ENCODE measurements at regions not wholly inside any gene's neighbourhood (a gene's known extent, or its start where the extent isn't known, plus 50 kb on each side); places are given as distances from the start of the nearest gene placed in this dataset.

- H3K36me3 ChIP-seq: no peaks in the 10 kb centered on the region
- 72 to 73% methylated on average over 5 of the region's 5 CpGs for WGBS, 2 donors
- H3K4me3 ChIP-seq: no peak overlapping the region
- no peaks in the 10 kb centered on the region for H3K27me3 ChIP-seq
- H3K27ac ChIP-seq: no peak overlapping the region
- no peak for TF ChIP-seq POLR2AphosphoS5 (IDR thresholded peaks at IDR 0.05)
- no peak for TF ChIP-seq CTCF (IDR thresholded peaks at IDR 0.05)
- TF ChIP-seq EP300 (IDR thresholded peaks at IDR 0.05): no peak
- no peak for TF ChIP-seq POLR2A (IDR thresholded peaks at IDR 0.05)
- ATAC-seq (ENCODE audit: low FRiP score in 2 of 2) (no peak), DNase-seq (no peak)
- peaks cover 0 to 2% (median under 1%) of the 10 kb centered on the region in 4 donors for H3K9me3 ChIP-seq
- H3K4me1 ChIP-seq: peaks cover 9 to 13% (median 12%) of the 10 kb centered on the region in 4 donors
Measured at GRCh38 chr3:59655418-59656015, 605.7 kb upstream of the CFAP20DC start.

GRCh38 chr3:59654480-59655417 is 604.9 kb upstream of the CFAP20DC start:
- Histone ChIP-seq H3K4me1 (peaks cover 4 to 13% (median 8%) of the 10 kb centered on the region in 4 donors), H3K4me3 (no peak overlapping the region), H3K36me3 (no peaks in the 10 kb centered on the region), H3K27me3 (no peaks in the 10 kb centered on the region), H3K9me3 (peaks cover 0 to 9% (median 5%) of the 10 kb centered on the region in 4 donors), H3K27ac (peak overlapping the region in 2 of 4 donors; percentile 64 to 67)
- no peak for DNase-seq
- TF ChIP-seq POLR2A (IDR thresholded peaks at IDR 0.05) (no peak), EP300 (IDR thresholded peaks at IDR 0.05) (no peak), CTCF (IDR thresholded peaks at IDR 0.05) (no peak), POLR2AphosphoS5 (IDR thresholded peaks at IDR 0.05) (no peak)
- peak in 1 of 2 donors; percentile 21 for ATAC-seq (ENCODE audit: low FRiP score in 2 of 2)
- 63 to 66% methylated on average over 11 to 12 of the region's 12 CpGs for WGBS, 2 donors

GRCh38 chr3:59654123-59654479 is 604.3 kb upstream of the CFAP20DC start:
- H3K27me3 ChIP-seq: no peaks in the 10 kb centered on the region
- H3K27ac ChIP-seq: peak overlapping the region; percentile 20 to 67 (median 44)
- no peak for TF ChIP-seq EP300 (IDR thresholded peaks at IDR 0.05)
- TF ChIP-seq CTCF (IDR thresholded peaks at IDR 0.05): no peak
- TF ChIP-seq POLR2A (IDR thresholded peaks at IDR 0.05): no peak
- TF ChIP-seq POLR2AphosphoS5 (IDR thresholded peaks at IDR 0.05): no peak
- ATAC-seq (ENCODE audit: low FRiP score in 2 of 2) (peak; percentile 83 to 89), DNase-seq (peak in 1 of 2 donors; percentile 67)
- no peak overlapping the region for H3K4me3 ChIP-seq
- 54 to 58% methylated on average over 9 of the region's 9 CpGs for WGBS, 2 donors
- peaks cover 0 to 14% (median 5%) of the 10 kb centered on the region in 4 donors for H3K9me3 ChIP-seq
- H3K36me3 ChIP-seq: no peaks in the 10 kb centered on the region
- H3K4me1 ChIP-seq: peaks cover 0 to 13% (median 6%) of the 10 kb centered on the region in 4 donors

GRCh38 chr3:59653405-59654122 is 603.7 kb upstream of the CFAP20DC start:
- Histone ChIP-seq H3K4me1 (peaks cover 0 to 13% (median 6%) of the 10 kb centered on the region in 4 donors), H3K27ac (peak overlapping the region; percentile 20 to 67 (median 44)), H3K9me3 (peaks cover 0 to 15% (median 5%) of the 10 kb centered on the region in 4 donors), H3K36me3 (no peaks in the 10 kb centered on the region), H3K4me3 (no peak overlapping the region), H3K27me3 (no peaks in the 10 kb centered on the region)
- WGBS, 2 donors: 74 to 81% methylated on average over 7 of the region's 7 CpGs
- ATAC-seq (ENCODE audit: low FRiP score in 2 of 2): peak in 1 of 2 donors; percentile 57
- TF ChIP-seq POLR2AphosphoS5 (IDR thresholded peaks at IDR 0.05): no peak
- TF ChIP-seq CTCF (IDR thresholded peaks at IDR 0.05): peak in 1 of 6 experiments; percentile 6
- no peak for DNase-seq
